ENCODE measurements at regions not wholly inside any gene's neighbourhood (a gene's known extent, or its start where the extent isn't known, plus 50 kb on each side); places are given as distances from the start of the nearest gene placed in this dataset.

DNA sequence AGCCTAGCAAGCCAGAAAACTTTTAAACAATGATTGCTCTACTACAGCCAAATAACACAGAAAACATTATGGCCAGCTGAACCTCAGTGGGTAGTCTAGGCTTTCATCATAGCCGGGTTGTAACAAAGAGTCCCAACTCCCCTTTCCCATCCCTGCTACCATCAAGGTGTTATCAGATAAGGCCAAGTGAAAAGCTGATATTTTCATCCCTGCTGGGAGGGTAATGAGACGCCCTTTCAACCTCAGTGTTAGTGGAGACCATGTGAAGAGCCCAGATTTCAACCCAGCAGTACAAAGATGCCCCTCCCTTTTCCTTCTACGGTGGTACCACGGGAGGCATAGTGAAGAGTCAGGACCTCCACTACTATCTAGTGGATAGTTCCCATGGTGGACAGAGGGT, 433.7 kb downstream of the GPM6A start:
- H3K27me3 ChIP-seq (ENCODE audit: control insufficient read depth, insufficient read depth, low read length) = no peaks in the 10 kb centered on the region
- H3K27me3 Mint-ChIP-seq = no peaks in the 10 kb centered on the region
- no peak overlapping the region for H3K27ac ChIP-seq (ENCODE audit: insufficient read depth, low read length, poor library complexity, severe bottlenecking)
- DNase-seq (no peak), ATAC-seq (ENCODE audit: low read depth in 2 of 2) (no peak)
- H3K36me3 ChIP-seq (ENCODE audit: control insufficient read depth, insufficient read depth, low read length) = no peaks in the 10 kb centered on the region
- H3K27ac Mint-ChIP-seq = no peak overlapping the region
- H3K4me1 Mint-ChIP-seq = no peaks in the 10 kb centered on the region
- H3K4me1 ChIP-seq (ENCODE audit: control insufficient read depth, insufficient read depth, low read length, poor library complexity, severe bottlenecking) = no peaks in the 10 kb centered on the region
- peaks cover 0 to 13% (median 3%) of the 10 kb centered on the region in 7 donors for H3K9me3 Mint-ChIP-seq
- H3K4me3 ChIP-seq (ENCODE audit: low read depth, low read length) = no peak overlapping the region
- no peak overlapping the region for H3K4me3 Mint-ChIP-seq
- no peaks in the 10 kb centered on the region for H3K36me3 Mint-ChIP-seq
- H3K9me3 ChIP-seq (ENCODE audit: control insufficient read depth in 2 of 2, low read length in 2 of 2) = peaks cover 0 to 2% of the 10 kb centered on the region in 2 experiments

GRCh38 chr4:175380841-175381240, 431.2 kb downstream of the GPM6A start:
- H3K4me3 ChIP-seq (ENCODE audit: low read depth, low read length) = no peak overlapping the region
- DNase-seq = no peak
- no peaks in the 10 kb centered on the region for H3K4me1 Mint-ChIP-seq
- peaks cover 2 to 16% (median 3%) of the 10 kb centered on the region in 7 donors for H3K9me3 Mint-ChIP-seq
- H3K4me1 ChIP-seq (ENCODE audit: control insufficient read depth, insufficient read depth, low read length, poor library complexity, severe bottlenecking) = no peaks in the 10 kb centered on the region
- peaks cover 0 to 2% of the 10 kb centered on the region in 2 experiments for H3K9me3 ChIP-seq (ENCODE audit: control insufficient read depth in 2 of 2, low read length in 2 of 2)
- H3K27me3 Mint-ChIP-seq = no peaks in the 10 kb centered on the region
- no peaks in the 10 kb centered on the region for H3K36me3 Mint-ChIP-seq
- no peak overlapping the region for H3K27ac ChIP-seq (ENCODE audit: insufficient read depth, low read length, poor library complexity, severe bottlenecking)
- H3K36me3 ChIP-seq (ENCODE audit: control insufficient read depth, insufficient read depth, low read length) = no peaks in the 10 kb centered on the region
- no peaks in the 10 kb centered on the region for H3K27me3 ChIP-seq (ENCODE audit: control insufficient read depth, insufficient read depth, low read length)
- ATAC-seq (ENCODE audit: low read depth in 2 of 2) = no peak
- no peak overlapping the region for H3K27ac Mint-ChIP-seq
- H3K4me3 Mint-ChIP-seq = no peak overlapping the region

DNA sequence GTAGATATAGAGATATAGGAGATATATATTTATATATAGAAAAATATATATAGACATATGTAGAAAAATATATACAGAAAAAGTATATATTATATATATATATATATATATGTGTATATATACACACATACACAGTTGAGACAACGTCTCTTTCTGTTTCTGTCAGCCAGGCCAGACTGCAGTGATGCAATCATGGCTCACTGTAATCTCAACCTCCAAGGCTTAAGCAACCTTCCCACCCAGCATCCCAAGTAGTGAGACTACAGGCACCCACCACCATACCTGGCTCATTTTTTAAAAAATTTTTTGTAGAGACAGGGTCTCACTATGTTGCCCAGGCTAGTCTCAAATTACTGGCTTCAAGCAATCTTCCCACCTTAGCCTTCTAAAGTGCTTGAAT, 426.3 kb downstream of the GPM6A start:
- H3K27ac ChIP-seq (ENCODE audit: insufficient read depth, low read length, poor library complexity, severe bottlenecking) = no peak overlapping the region
- DNase-seq (no peak), ATAC-seq (ENCODE audit: low read depth in 2 of 2) (no peak)
- Mint-ChIP-seq H3K9me3 (peaks cover 6 to 17% (median 8%) of the 10 kb centered on the region in 7 donors), H3K4me3 (no peak overlapping the region), H3K27me3 (no peaks in the 10 kb centered on the region), H3K36me3 (no peaks in the 10 kb centered on the region), H3K27ac (no peak overlapping the region), H3K4me1 (no peaks in the 10 kb centered on the region)
- H3K4me3 ChIP-seq (ENCODE audit: low read depth, low read length) = no peak overlapping the region
- H3K9me3 ChIP-seq (ENCODE audit: control insufficient read depth in 2 of 2, low read length in 2 of 2) = peaks cover 0 to 6% of the 10 kb centered on the region in 2 experiments
- no peaks in the 10 kb centered on the region for H3K4me1 ChIP-seq (ENCODE audit: control insufficient read depth, insufficient read depth, low read length, poor library complexity, severe bottlenecking)
- no peaks in the 10 kb centered on the region for H3K36me3 ChIP-seq (ENCODE audit: control insufficient read depth, insufficient read depth, low read length)
- no peaks in the 10 kb centered on the region for H3K27me3 ChIP-seq (ENCODE audit: control insufficient read depth, insufficient read depth, low read length)

DNA sequence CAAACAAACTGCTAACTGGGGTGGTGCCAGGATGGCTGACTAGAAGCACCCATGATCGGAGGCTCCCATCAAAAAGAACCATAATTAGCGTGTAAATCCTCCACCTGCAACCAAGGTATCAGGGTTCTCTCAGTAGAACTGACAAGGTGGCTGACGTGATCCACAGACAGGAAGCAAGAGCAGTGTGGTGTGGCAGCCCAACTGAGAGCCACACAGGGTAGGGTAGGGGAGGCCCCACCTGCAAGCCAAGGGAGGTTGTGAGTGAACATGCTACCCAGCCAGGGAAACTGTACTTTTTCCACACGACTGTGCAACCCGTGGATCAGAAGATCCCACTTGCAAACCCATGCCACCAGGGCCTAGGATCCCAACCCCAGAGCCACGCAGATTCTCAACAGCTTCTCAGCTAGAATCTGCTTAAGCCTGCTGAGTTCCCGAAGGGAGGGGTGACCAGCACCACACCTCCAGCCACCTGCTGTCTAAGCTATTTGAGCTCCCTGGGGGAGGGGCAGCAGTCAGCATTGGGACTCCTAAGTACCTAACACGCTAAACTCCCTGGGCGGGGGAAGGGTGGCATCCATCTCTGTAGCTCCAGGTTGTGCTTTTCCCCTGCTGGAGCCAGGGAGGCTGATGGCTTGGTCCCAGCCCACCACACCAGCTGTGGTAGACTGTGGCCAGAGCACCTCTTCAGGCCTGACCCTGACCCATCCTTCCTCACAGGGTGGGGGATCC, 425.1 kb downstream of the GPM6A start:
- Mint-ChIP-seq H3K4me3 (no peak overlapping the region), H3K36me3 (no peaks in the 10 kb centered on the region), H3K4me1 (no peaks in the 10 kb centered on the region), H3K27ac (no peak overlapping the region), H3K27me3 (no peaks in the 10 kb centered on the region), H3K9me3 (peaks cover 5 to 17% (median 6%) of the 10 kb centered on the region in 7 donors)
- ATAC-seq (ENCODE audit: low read depth in 2 of 2) (no peak), DNase-seq (no peak)
- H3K27me3 ChIP-seq (ENCODE audit: control insufficient read depth, insufficient read depth, low read length) = no peaks in the 10 kb centered on the region
- H3K4me3 ChIP-seq (ENCODE audit: low read depth, low read length) = no peak overlapping the region
- peaks cover 0 to 6% of the 10 kb centered on the region in 2 experiments for H3K9me3 ChIP-seq (ENCODE audit: control insufficient read depth in 2 of 2, low read length in 2 of 2)
- H3K4me1 ChIP-seq (ENCODE audit: control insufficient read depth, insufficient read depth, low read length, poor library complexity, severe bottlenecking) = no peaks in the 10 kb centered on the region
- H3K27ac ChIP-seq (ENCODE audit: insufficient read depth, low read length, poor library complexity, severe bottlenecking) = no peak overlapping the region
- H3K36me3 ChIP-seq (ENCODE audit: control insufficient read depth, insufficient read depth, low read length) = no peaks in the 10 kb centered on the region

GRCh38 chr4:175394208-175394607, 417.9 kb downstream of the GPM6A start:
- Mint-ChIP-seq H3K27ac (no peak overlapping the region), H3K4me1 (no peaks in the 10 kb centered on the region), H3K4me3 (no peak overlapping the region), H3K36me3 (no peaks in the 10 kb centered on the region), H3K27me3 (no peaks in the 10 kb centered on the region), H3K9me3 (peaks cover 0 to 20% (median 8%) of the 10 kb centered on the region in 7 donors)
- H3K9me3 ChIP-seq (ENCODE audit: control insufficient read depth in 2 of 2, low read length in 2 of 2) = no peaks in the 10 kb centered on the region
- DNase-seq (no peak), ATAC-seq (ENCODE audit: low read depth in 2 of 2) (no peak)
- H3K4me3 ChIP-seq (ENCODE audit: low read depth, low read length) = no peak overlapping the region
- H3K36me3 ChIP-seq (ENCODE audit: control insufficient read depth, insufficient read depth, low read length) = no peaks in the 10 kb centered on the region
- H3K27me3 ChIP-seq (ENCODE audit: control insufficient read depth, insufficient read depth, low read length) = no peaks in the 10 kb centered on the region
- no peaks in the 10 kb centered on the region for H3K4me1 ChIP-seq (ENCODE audit: control insufficient read depth, insufficient read depth, low read length, poor library complexity, severe bottlenecking)
- no peak overlapping the region for H3K27ac ChIP-seq (ENCODE audit: insufficient read depth, low read length, poor library complexity, severe bottlenecking)

DNA sequence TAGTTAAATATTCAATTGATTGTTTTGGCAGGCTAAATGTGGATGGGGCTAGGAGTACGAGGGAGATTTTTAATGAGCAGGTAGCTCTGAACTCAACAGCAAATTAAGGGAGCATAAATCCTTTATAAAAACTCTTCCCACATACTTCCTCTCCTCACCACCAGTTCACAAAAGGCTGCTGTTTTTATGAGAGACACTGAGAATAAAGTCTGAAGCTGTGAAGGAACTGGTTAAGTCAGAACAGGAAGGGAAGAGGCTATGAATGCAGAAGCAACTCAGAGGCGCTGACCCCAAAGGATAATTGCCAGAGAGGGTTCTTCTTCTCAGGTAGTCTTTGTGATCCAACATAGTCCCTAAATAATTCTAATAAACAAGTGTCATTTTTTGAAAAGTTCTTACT, 406.1 kb downstream of the GPM6A start:
- DNase-seq (no peak), ATAC-seq (ENCODE audit: low read depth in 2 of 2) (no peak)
- Mint-ChIP-seq H3K9me3 (peaks cover 2 to 14% (median 5%) of the 10 kb centered on the region in 7 donors), H3K4me1 (no peaks in the 10 kb centered on the region), H3K27ac (no peak overlapping the region), H3K4me3 (no peak overlapping the region), H3K36me3 (no peaks in the 10 kb centered on the region), H3K27me3 (no peaks in the 10 kb centered on the region)
- H3K27me3 ChIP-seq (ENCODE audit: control insufficient read depth, insufficient read depth, low read length) = no peaks in the 10 kb centered on the region
- no peak overlapping the region for H3K27ac ChIP-seq (ENCODE audit: insufficient read depth, low read length, poor library complexity, severe bottlenecking)
- no peaks in the 10 kb centered on the region for H3K4me1 ChIP-seq (ENCODE audit: control insufficient read depth, insufficient read depth, low read length, poor library complexity, severe bottlenecking)
- H3K9me3 ChIP-seq (ENCODE audit: control insufficient read depth in 2 of 2, low read length in 2 of 2) = no peaks in the 10 kb centered on the region
- H3K36me3 ChIP-seq (ENCODE audit: control insufficient read depth, insufficient read depth, low read length) = no peaks in the 10 kb centered on the region
- H3K4me3 ChIP-seq (ENCODE audit: low read depth, low read length) = no peak overlapping the region

DNA sequence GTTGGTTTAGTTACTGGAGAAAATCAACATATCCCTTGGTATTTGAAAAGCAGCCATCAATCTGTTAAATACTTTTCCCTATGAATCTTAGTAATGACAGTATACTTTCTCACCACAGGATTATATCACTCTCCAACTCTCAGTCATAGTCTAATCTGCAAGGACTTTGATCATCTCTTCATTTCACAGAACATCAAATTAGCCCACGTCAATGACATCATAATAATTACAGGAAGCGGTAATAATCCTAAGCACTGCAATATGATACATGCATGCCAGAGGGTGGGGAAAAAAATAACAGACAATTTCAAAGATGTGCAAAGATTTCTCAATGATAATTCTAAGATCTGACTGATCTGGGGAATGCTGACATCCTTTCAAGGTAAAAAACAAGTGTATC, 404.1 kb downstream of the GPM6A start:
- Mint-ChIP-seq H3K4me3 (no peak overlapping the region), H3K27me3 (no peaks in the 10 kb centered on the region), H3K36me3 (no peaks in the 10 kb centered on the region), H3K4me1 (no peaks in the 10 kb centered on the region), H3K27ac (no peak overlapping the region), H3K9me3 (peaks cover 3 to 22% (median 5%) of the 10 kb centered on the region in 7 donors)
- Histone ChIP-seq H3K27ac (ENCODE audit: insufficient read depth, low read length, poor library complexity, severe bottlenecking) (no peak overlapping the region), H3K9me3 (ENCODE audit: control insufficient read depth in 2 of 2, low read length in 2 of 2) (no peaks in the 10 kb centered on the region), H3K36me3 (ENCODE audit: control insufficient read depth, insufficient read depth, low read length) (no peaks in the 10 kb centered on the region), H3K27me3 (ENCODE audit: control insufficient read depth, insufficient read depth, low read length) (no peaks in the 10 kb centered on the region), H3K4me1 (ENCODE audit: control insufficient read depth, insufficient read depth, low read length, poor library complexity, severe bottlenecking) (no peaks in the 10 kb centered on the region), H3K4me3 (ENCODE audit: low read depth, low read length) (no peak overlapping the region)
- ATAC-seq (ENCODE audit: low read depth in 2 of 2) (no peak), DNase-seq (no peak)

DNA sequence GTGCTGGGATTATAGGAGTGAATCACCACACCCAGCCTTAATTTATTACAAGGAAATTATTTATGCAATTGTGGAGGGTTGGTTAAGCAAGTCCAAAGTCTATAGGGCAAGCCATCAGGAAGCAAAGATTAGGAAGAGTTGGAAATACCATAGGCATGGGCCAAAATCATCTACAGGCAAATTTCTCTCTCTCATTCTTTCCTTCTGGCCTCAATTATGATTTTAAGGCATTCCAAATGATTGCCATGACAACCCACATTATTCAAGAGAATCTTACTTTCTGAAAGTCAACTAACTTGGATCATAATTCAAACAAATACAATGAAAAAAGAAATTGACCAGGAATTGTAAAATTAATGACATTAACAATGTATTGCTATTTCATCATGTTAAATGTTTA, 400.8 kb downstream of the GPM6A start:
- Histone ChIP-seq H3K4me1 (ENCODE audit: control insufficient read depth, insufficient read depth, low read length, poor library complexity, severe bottlenecking) (no peaks in the 10 kb centered on the region), H3K27me3 (ENCODE audit: control insufficient read depth, insufficient read depth, low read length) (no peaks in the 10 kb centered on the region), H3K9me3 (ENCODE audit: control insufficient read depth in 2 of 2, low read length in 2 of 2) (peaks cover 3 to 8% of the 10 kb centered on the region in 2 experiments), H3K27ac (ENCODE audit: insufficient read depth, low read length, poor library complexity, severe bottlenecking) (no peak overlapping the region), H3K4me3 (ENCODE audit: low read depth, low read length) (no peak overlapping the region), H3K36me3 (ENCODE audit: control insufficient read depth, insufficient read depth, low read length) (no peaks in the 10 kb centered on the region)
- DNase-seq (no peak), ATAC-seq (ENCODE audit: low read depth in 2 of 2) (no peak)
- no peak overlapping the region for H3K27ac Mint-ChIP-seq
- no peaks in the 10 kb centered on the region for H3K27me3 Mint-ChIP-seq
- no peaks in the 10 kb centered on the region for H3K36me3 Mint-ChIP-seq
- H3K9me3 Mint-ChIP-seq = peaks cover 7 to 39% (median 8%) of the 10 kb centered on the region in 7 donors
- H3K4me3 Mint-ChIP-seq = no peak overlapping the region
- no peaks in the 10 kb centered on the region for H3K4me1 Mint-ChIP-seq

Data from CD4-positive, CD25-positive, alpha-beta regulatory T cell (primary cell).